Effector memory CD4-positive, alpha-beta T cell (primary cell): ENCODE measurements at regions not wholly inside any gene's neighbourhood (a gene's known extent, or its start where the extent isn't known, plus 50 kb on each side); places are given as distances from the start of the nearest gene placed in this dataset.

Experiments used
- DNase-seq, 3 donors: peaks; one replicate each; pipeline ENCODE4 v3.0.0-alpha.2; 2020
- H3K27ac ChIP-seq: 2 replicates; pipeline ENCODE4 v1.7.0; 2013; ENCODE audit warnings: mild to moderate bottlenecking, low read length, moderate library complexity; ENCODE audit not compliant: insufficient read depth, poor library complexity, severe bottlenecking
- H3K27me3 ChIP-seq: replicated peaks from 2 replicates; pipeline ENCODE4 v1.7.0; 2013; ENCODE audit warnings: mild to moderate bottlenecking, low read length; ENCODE audit not compliant: insufficient read depth, control insufficient read depth, poor library complexity, severe bottlenecking
- H3K36me3 ChIP-seq: 2 replicates; pipeline ENCODE4 v1.7.0; 2013; ENCODE audit warnings: mild to moderate bottlenecking, low read length, moderate library complexity; ENCODE audit not compliant: control insufficient read depth, insufficient read depth
- H3K4me1 ChIP-seq: 2 replicates; pipeline ENCODE4 v1.7.0; 2013; ENCODE audit warnings: low read length, mild to moderate bottlenecking; ENCODE audit not compliant: control insufficient read depth, insufficient read depth, poor library complexity, severe bottlenecking
- H3K4me3 ChIP-seq: 2 replicates; pipeline ENCODE4 v1.7.0; 2013; ENCODE audit warnings: low read length, low read depth, mild to moderate bottlenecking; ENCODE audit not compliant: insufficient read depth, poor library complexity, severe bottlenecking
- H3K9me3 ChIP-seq: 2 replicates; pipeline ENCODE4 v1.7.0; 2013; ENCODE audit warnings: mild to moderate bottlenecking, low read length, moderate library complexity; ENCODE audit not compliant: control insufficient read depth

DNA sequence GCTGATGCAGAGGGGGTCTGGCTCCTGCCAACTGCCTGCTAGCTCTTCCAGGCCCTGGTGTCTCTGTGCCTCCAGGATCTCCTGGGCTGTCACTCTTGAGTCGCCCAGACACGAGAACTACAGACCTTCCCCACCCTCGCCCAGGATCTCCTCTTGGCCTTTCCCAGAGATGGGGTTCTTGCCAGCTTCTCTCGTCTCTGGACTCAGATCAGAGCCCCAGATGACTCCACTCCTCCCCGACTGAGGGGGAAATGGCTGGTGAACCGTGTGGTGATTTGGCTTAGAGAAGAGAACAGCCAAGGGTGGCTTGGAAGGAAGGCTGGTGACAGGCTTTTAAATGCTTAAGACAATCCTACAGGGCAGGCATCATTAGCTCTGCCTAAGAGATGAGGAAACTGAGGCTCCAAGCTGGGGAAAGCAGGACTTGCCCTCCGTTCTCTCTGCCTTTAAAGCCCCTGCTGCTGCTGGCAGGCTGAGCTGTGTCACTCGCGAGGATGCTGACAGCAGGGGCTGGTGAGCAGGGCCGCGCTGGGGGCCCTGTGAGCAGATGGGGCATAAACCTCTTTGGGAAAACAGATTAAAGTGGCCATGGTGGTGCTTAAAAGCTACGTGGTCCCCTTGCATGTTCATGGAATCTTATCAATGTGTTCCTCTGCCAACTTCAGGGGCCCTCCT is 90.3 kb upstream of the THY1 start:
- H3K27me3 ChIP-seq: no peaks in the 10 kb centered on the region
- H3K36me3 ChIP-seq: no peaks in the 10 kb centered on the region
- no peak overlapping the region for H3K27ac ChIP-seq
- no peaks in the 10 kb centered on the region for H3K4me1 ChIP-seq
- no peak overlapping the region for H3K4me3 ChIP-seq
- no peaks in the 10 kb centered on the region for H3K9me3 ChIP-seq
- no peak for DNase-seq

DNA sequence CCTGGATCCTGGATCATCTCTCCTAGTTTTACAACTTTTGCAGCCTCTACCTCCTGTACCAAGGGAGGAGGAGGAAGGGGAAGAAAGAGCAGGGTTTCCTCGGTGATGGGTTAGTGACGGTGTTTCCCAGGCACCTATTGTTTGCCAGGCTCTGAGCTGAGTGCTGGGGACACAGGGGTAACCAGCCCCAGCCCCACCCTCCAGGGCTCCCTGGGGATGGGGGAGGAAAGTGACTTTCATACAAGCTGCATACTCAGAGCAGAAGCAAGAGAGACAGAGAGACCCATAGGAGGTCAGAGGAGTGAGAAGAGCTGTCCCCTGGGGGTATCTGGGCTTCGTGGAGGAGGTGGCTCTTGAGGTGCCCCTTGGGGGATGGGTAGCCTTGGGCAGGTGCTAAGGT is 89.4 kb upstream of the THY1 start:
- no peaks in the 10 kb centered on the region for H3K4me1 ChIP-seq
- no peak overlapping the region for H3K27ac ChIP-seq
- no peaks in the 10 kb centered on the region for H3K27me3 ChIP-seq
- no peaks in the 10 kb centered on the region for H3K9me3 ChIP-seq
- H3K36me3 ChIP-seq: no peaks in the 10 kb centered on the region
- H3K4me3 ChIP-seq: no peak overlapping the region
- DNase-seq: no peak

DNA sequence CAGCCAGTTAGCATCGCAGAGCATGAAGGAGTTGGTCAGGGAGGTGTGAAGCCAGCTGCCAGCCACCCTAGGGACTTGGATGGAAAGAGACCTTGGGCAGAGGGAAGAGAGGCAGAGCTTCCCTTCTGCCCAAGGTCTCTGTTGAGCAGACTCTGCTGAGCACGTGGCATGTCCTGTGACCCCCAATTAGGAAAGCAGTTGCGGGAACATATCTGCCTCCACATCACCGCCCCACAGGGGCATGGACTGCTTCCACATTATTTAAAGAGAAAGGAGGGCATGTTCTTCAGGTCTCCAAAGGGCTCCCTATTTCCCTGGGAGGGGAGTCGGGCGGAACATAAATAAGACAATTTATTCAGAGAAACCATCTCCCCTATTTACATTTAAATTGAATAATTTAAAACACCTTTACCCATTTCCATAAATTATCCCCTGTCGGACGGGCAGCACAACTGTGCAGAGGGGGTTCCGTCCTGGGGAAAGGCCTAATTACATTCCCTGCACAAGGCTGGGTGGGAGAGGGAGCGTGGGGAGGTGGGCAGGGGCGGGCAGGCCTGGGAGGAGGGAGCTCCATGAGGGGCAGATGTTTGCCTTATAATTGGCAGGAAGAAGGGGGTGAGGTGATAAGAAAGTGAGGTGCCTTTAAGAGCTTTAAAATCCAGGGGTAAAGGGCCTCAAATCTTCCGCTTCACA is 88.8 kb upstream of the THY1 start:
- Histone ChIP-seq H3K27ac (no peak overlapping the region), H3K4me1 (no peaks in the 10 kb centered on the region), H3K9me3 (no peaks in the 10 kb centered on the region), H3K4me3 (no peak overlapping the region), H3K36me3 (no peaks in the 10 kb centered on the region), H3K27me3 (no peaks in the 10 kb centered on the region)
- no peak for DNase-seq

DNA sequence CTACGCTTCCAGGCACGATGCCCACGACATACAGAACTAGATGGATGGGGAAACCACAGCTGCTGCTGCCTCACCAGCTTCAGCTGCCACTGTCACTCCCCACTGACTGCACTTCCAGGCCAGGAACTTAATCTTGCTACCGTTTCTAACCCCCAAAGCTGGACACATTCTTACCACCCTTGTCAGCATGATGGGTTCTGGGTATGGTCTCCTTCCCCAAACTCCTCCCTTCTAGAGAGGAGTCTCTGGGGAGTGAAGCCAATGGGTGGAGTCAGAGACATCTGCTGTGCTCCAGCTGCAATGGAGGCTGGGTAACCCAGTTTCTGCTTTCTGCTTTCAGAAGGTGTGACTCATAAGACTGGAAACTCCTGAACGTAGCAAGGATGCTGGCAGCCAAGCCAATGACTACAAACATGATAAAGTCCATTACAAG is 87.0 kb upstream of the THY1 start:
- no peak overlapping the region for H3K27ac ChIP-seq
- no peaks in the 10 kb centered on the region for H3K27me3 ChIP-seq
- DNase-seq: no peak

DNA sequence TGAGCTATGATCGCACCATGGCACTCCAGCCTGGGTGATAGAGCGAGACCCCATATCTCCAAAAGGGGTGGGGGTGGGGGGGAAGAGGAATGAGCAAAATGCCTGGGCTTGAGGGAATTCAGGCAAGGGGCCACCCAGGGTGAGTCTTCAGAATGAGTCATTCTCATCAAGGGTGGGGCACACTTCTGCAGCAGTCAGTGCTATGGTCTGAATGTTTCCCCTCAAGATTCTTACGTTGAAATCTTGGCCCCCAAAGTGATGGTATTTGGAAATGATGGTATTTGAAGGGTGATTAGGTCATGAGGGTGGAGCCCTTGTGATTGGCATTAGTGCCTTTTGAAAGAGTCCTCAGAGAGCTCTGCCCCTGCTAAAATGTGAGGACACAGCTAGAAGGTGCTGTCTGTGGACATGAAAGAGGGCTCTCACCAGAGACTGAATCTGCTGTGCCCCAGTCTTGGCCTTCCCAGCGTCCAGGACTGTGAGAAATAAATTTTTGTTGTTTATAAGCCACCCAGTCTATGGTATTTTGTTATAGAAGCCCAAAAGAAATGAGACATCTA is 86.4 kb upstream of the THY1 start:
- Histone ChIP-seq H3K4me3 (no peak overlapping the region), H3K9me3 (no peaks in the 10 kb centered on the region), H3K27ac (no peak overlapping the region), H3K36me3 (no peaks in the 10 kb centered on the region), H3K4me1 (no peaks in the 10 kb centered on the region), H3K27me3 (no peaks in the 10 kb centered on the region)
- no peak for DNase-seq

More for the DNA sequence above, 87.0 kb upstream of the THY1 start:
- no peak overlapping the region for H3K4me3 ChIP-seq
- no peaks in the 10 kb centered on the region for H3K36me3 ChIP-seq
- no peaks in the 10 kb centered on the region for H3K4me1 ChIP-seq
- no peaks in the 10 kb centered on the region for H3K9me3 ChIP-seq

DNA sequence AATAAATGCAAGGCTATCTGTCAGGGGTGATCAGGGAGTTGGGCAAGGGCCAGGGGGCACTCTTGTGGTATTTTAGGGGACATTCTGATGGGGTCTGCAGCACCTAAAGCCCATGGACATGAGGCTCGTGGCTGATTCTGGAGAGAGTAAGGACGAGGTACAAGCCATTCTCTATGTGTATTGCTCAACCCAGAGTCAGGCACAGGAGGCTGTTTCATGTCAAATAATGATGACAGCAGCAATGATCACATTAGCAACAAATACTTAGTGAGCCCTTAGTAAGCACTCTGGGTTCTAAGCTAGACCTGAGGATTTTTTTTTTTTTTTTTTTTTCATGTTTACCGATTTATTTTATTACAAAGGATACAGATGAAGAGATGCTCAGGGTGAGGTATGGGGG is 83.5 kb upstream of the THY1 start:
- no peak overlapping the region for H3K4me3 ChIP-seq

DNA sequence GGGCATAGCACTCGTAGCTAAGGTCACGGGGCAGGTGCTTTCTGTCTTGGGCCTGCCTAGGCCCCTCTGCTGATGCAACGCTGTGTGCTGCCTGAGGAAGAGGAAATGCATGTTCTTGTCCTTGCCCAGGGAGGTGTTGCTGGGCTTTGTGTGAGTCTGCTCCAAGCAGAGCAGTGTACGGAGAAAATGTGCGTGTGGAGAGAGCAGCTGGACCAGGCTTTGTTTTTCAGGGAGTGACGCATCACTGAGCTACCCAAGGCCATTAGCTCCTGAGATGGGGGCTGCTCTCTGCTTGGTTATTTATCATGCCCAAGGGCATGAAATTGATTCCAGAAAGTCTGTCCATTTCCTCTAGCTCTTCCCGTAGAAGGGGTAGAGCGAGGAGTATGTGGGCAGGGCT is 82.9 kb upstream of the THY1 start:
- no peaks in the 10 kb centered on the region for H3K27me3 ChIP-seq
- no peaks in the 10 kb centered on the region for H3K4me1 ChIP-seq
- no peaks in the 10 kb centered on the region for H3K36me3 ChIP-seq
- no peaks in the 10 kb centered on the region for H3K9me3 ChIP-seq
- DNase-seq: no peak
- no peak overlapping the region for H3K27ac ChIP-seq
- no peak overlapping the region for H3K4me3 ChIP-seq

More for the DNA sequence above, 83.5 kb upstream of the THY1 start:
- no peaks in the 10 kb centered on the region for H3K27me3 ChIP-seq
- no peaks in the 10 kb centered on the region for H3K9me3 ChIP-seq
- no peak overlapping the region for H3K27ac ChIP-seq
- H3K36me3 ChIP-seq: no peaks in the 10 kb centered on the region
- no peak for DNase-seq
- H3K4me1 ChIP-seq: no peaks in the 10 kb centered on the region

DNA sequence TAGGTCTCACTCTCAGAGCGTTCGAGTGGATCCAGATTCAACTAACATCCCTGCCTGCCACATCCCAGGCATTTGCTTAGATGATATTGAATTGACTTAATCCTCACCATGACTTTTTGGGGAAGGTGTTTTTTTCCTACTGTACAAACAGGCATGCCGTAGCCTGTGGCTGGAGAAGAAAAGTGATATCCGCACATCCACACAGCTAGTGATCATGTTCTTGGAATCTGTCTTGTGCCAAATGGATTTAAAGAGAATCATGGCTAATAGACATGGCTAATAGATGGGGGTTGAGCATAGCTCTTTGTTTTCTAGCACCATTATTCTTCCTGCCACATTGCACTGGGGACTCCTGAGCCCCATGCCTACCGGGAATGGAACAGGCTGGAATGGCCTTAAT is 82.1 kb upstream of the THY1 start:
- no peaks in the 10 kb centered on the region for H3K9me3 ChIP-seq
- no peaks in the 10 kb centered on the region for H3K36me3 ChIP-seq
- H3K4me1 ChIP-seq: no peaks in the 10 kb centered on the region
- H3K27ac ChIP-seq: no peak overlapping the region
- no peaks in the 10 kb centered on the region for H3K27me3 ChIP-seq
- no peak for DNase-seq
- H3K4me3 ChIP-seq: no peak overlapping the region

DNA sequence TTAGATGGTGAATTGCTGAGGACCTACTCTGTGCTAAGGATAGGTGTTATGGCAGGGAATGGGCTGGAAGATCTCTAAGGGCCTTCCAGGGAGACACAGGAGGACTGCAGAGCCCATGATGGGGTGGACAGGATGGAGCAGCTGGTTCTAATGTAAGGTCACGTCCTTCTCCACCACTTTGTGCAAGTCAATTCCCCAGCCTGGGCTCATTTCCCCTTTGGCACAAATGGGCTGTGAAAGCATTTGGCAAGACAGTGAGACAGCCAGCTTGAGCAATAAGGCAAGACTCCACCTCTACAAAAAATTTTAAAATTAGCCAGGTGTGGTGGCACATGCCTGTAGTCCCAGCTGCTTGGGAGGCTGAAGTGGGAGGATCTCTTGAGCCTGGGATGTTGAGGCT is 81.4 kb upstream of the THY1 start:
- no peaks in the 10 kb centered on the region for H3K36me3 ChIP-seq
- DNase-seq: no peak
- H3K4me1 ChIP-seq: no peaks in the 10 kb centered on the region
- H3K27ac ChIP-seq: no peak overlapping the region
- no peaks in the 10 kb centered on the region for H3K9me3 ChIP-seq
- H3K4me3 ChIP-seq: no peak overlapping the region
- H3K27me3 ChIP-seq: no peaks in the 10 kb centered on the region

DNA sequence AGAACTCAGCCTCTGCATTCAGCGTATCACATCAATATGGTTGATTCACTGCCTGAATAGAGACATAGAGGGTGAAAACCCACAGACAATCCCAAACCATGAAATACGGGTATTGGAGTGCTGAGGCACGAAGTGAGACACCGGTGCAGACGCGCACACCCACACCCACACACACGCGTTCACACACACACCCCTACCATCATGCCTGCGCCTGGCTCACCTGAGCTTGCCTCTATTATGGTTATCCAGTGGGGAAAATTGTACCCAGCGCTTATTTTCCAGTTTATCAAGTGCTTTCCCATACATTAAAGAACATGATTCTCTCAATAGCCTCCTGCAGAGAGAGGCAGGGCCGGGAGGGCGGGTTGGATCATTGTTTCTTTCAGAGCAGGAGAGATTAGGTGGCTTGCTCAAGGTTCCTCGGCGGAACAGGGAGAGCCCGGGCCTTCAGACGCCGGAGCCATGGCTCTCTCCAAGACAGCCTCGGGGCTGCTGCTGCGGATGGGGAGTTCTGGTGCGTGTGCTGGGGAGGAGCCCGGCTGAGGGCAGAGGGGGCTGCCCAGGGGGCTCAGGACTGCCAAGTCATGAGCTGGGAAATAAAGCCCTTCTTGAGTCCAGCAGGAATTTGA is 78.9 kb upstream of the THY1 start:
- Histone ChIP-seq H3K36me3 (no peaks in the 10 kb centered on the region), H3K9me3 (no peaks in the 10 kb centered on the region), H3K4me1 (no peaks in the 10 kb centered on the region), H3K27me3 (no peaks in the 10 kb centered on the region), H3K27ac (no peak overlapping the region), H3K4me3 (no peak overlapping the region)
- DNase-seq: no peak
